Endothelial cell of umbilical vein (primary cell): ENCODE measurements at regions not wholly inside any gene's neighbourhood (a gene's known extent, or its start where the extent isn't known, plus 50 kb on each side); places are given as distances from the start of the nearest gene placed in this dataset.

Experiments
- BruUV-seq: library from RNA; stranded (reverse); fragments of 400-500 nt; replicated peaks from 2 replicates; lab custom pipeline; 2021; lab: Mats Ljungman, UMichigan
- CTCF ChIA-PET: fragments of 300-600, 350-600 bp; sonication (Branson Sonifier 250); formaldehyde crosslinking; loops from one replicate; lab custom pipeline; 2021; ENCODE audit warnings: antibody characterized with exemption, inconsistent platforms; lab: Charles Lee
- POLR2A ChIA-PET: fragments of 300-600, 350-600 bp; sonication (Branson Sonifier 250); formaldehyde crosslinking; loops from one replicate; lab custom pipeline; 2021; ENCODE audit warnings: antibody characterized with exemption, inconsistent platforms; lab: Charles Lee
- DNase-seq: peaks from one replicate; pipeline ENCODE4 v3.0.0-alpha.2; 2011; ENCODE audit warnings: low read depth, low spot score
- FAIRE-seq: peaks from 2 replicates; lab custom pipeline; 2011; peaks lifted over from hg19 to GRCh38; lab: Jason Lieb, UNC
- H2AFZ ChIP-seq: 2 replicates; pipeline ENCODE4 v1.6.0; 2012; ENCODE audit warnings: low read depth, low read length, control low read depth, inconsistent platforms
- H3K27ac ChIP-seq: 2 replicates; pipeline ENCODE4 v1.5.1; 2011; ENCODE audit warnings: low read depth, mild to moderate bottlenecking, control low read depth, low read length, moderate library complexity; ENCODE audit not compliant: insufficient read depth
- H3K27me3 ChIP-seq, 2 experiments: 2 replicates each; pipeline versions ENCODE4 v1.6.0 to v1.6.1; 2011; ENCODE audit warnings: low read length in 2 of 2, mixed read lengths in 1 of 2; ENCODE audit not compliant: control insufficient read depth in 2 of 2, insufficient read depth in 2 of 2
- H3K36me3 ChIP-seq, 2 experiments: 2 replicates in 1 of 2; 3 replicates in 1 of 2; pipeline ENCODE4 v1.5.1; 2011; ENCODE audit warnings: low read length in 2 of 2, mild to moderate bottlenecking in 1 of 2, moderate library complexity in 1 of 2; ENCODE audit not compliant: control insufficient read depth in 2 of 2, insufficient read depth in 2 of 2; ENCODE audit errors: extremely low read depth in 1 of 2
- H3K4me1 ChIP-seq: 3 replicates; pipeline ENCODE4 v1.5.1; 2011; ENCODE audit warnings: mild to moderate bottlenecking, low read length; ENCODE audit not compliant: control insufficient read depth, insufficient read depth; ENCODE audit errors: extremely low read depth
- H3K4me2 ChIP-seq: 2 replicates; pipeline ENCODE4 v1.6.1; 2011; ENCODE audit warnings: low read length, control low read depth, mixed read lengths; ENCODE audit not compliant: insufficient read depth
- H3K4me3 ChIP-seq, 3 experiments: fragments of 200-600 bp in 1 of 3; sonication (generic), shearing (Covaris generic) in 1 of 3; replicated peaks in 1 of 3; 2 replicates each; pipeline ENCODE4 v1.5.1; 2011 to 2016; ENCODE audit warnings: control low read depth in 3 of 3, low read length in 3 of 3, mild to moderate bottlenecking in 2 of 3, inconsistent platforms in 1 of 3, low read depth in 1 of 3, moderate library complexity in 1 of 3; ENCODE audit not compliant: insufficient read depth in 1 of 3
- H3K79me2 ChIP-seq: 2 replicates; pipeline ENCODE4 v1.6.0; 2012; ENCODE audit warnings: low read length, inconsistent platforms; ENCODE audit not compliant: control insufficient read depth, insufficient read depth
- H3K9ac ChIP-seq: replicated peaks from 2 replicates; pipeline ENCODE3; 2011; ENCODE audit warnings: low read length, control low read depth; ENCODE audit not compliant: insufficient read depth; ENCODE audit errors: extremely low read depth
- H3K9me1 ChIP-seq: replicated peaks from 3 replicates; pipeline ENCODE4 v1.6.0; 2011; ENCODE audit warnings: mild to moderate bottlenecking, low read length; ENCODE audit not compliant: control insufficient read depth, insufficient read depth; ENCODE audit errors: extremely low read depth
- H3K9me3 ChIP-seq: replicated peaks from 2 replicates; pipeline ENCODE4 v1.5.1; 2012; ENCODE audit warnings: low read length, inconsistent platforms; ENCODE audit not compliant: control insufficient read depth, insufficient read depth
- H4K20me1 ChIP-seq: replicated peaks from 2 replicates; pipeline ENCODE3; 2011; ENCODE audit warnings: mild to moderate bottlenecking, low read length; ENCODE audit not compliant: control insufficient read depth, insufficient read depth; ENCODE audit errors: extremely low read depth
- CTCF ChIP-seq, 2 donors: IDR thresholded peaks; 1 replicate in 1 of 2; 2 replicates in 1 of 2; pipeline ENCODE4 v1.5.1; 2011; ENCODE audit warnings: low read length in 2 of 2, mild to moderate bottlenecking in 2 of 2, moderate library complexity in 2 of 2, control low read depth in 1 of 2, inconsistent platforms in 1 of 2, low read depth in 1 of 2; ENCODE audit not compliant: insufficient read depth in 1 of 2; ENCODE audit errors: extremely low read depth in 1 of 2
- EZH2 ChIP-seq: IDR thresholded peaks from 2 replicates; pipeline ENCODE4 v1.6.1; 2012; ENCODE audit warnings: borderline replicate concordance, low read depth, mild to moderate bottlenecking, moderate library complexity, low read length, inconsistent platforms; ENCODE audit not compliant: severe bottlenecking
- FOS ChIP-seq: IDR thresholded peaks from 2 replicates; pipeline ENCODE4 v1.6.1; 2011; ENCODE audit warnings: mild to moderate bottlenecking, low read length, moderate library complexity, borderline replicate concordance; ENCODE audit not compliant: insufficient read depth
- GATA2 ChIP-seq: IDR thresholded peaks from 2 replicates; pipeline ENCODE4 v1.7.0; 2011; ENCODE audit warnings: low read depth, mild to moderate bottlenecking, moderate library complexity, mixed read lengths, low read length; ENCODE audit not compliant: insufficient read length, insufficient read depth
- JUN ChIP-seq: IDR thresholded peaks from 2 replicates; pipeline ENCODE4 v1.6.1; 2011; ENCODE audit warnings: borderline replicate concordance, low read depth; ENCODE audit not compliant: insufficient read length, insufficient read depth
- MAX ChIP-seq: IDR thresholded peaks from 2 replicates; pipeline ENCODE4 v1.6.1; 2011; ENCODE audit not compliant: insufficient read depth, insufficient read length
- MYC ChIP-seq: IDR thresholded peaks from one replicate; pipeline ENCODE4 v1.6.1; 2011; ENCODE audit warnings: mild to moderate bottlenecking, low read depth, low read length
- POLR2A ChIP-seq: IDR thresholded peaks from 2 replicates; pipeline ENCODE4 v1.6.1; 2012; ENCODE audit warnings: low read depth, mild to moderate bottlenecking, control low read depth, low read length
- POLR2AphosphoS5 ChIP-seq: IDR thresholded peaks from 2 replicates; pipeline ENCODE4 v1.6.1; 2012; ENCODE audit warnings: low read depth, mild to moderate bottlenecking, control low read depth, low read length, moderate library complexity; ENCODE audit not compliant: insufficient read depth
- dilution Hi-C: fragments of 300-500 bp; cut with MboI; formaldehyde crosslinking; loops from one replicate; pipeline ENCODE4 v1.15.0; 2019; ENCODE audit warnings: low sequenced_read_pairs; ENCODE audit not compliant: extremely low pct_ligation_motif_present
- intact Hi-C: fragments of 100-400 bp; cut with micrococcal nuclease; formaldehyde crosslinking; loops from one replicate; pipeline ENCODE4 v1.10.0; 2022

- H3K9me1 ChIP-seq, result no peaks in the 10 kb centered on the region
- no peaks in the 10 kb centered on the region for H3K36me3 ChIP-seq
- CTCF ChIA-PET, result no interaction called here
- intact Hi-C loops (no loop called here), dilution Hi-C loops (no loop called here)
- no peaks in the 10 kb centered on the region for H3K27me3 ChIP-seq
- H3K9ac ChIP-seq, result no peak overlapping the region
- no peaks in the 10 kb centered on the region for H3K9me3 ChIP-seq
- H3K4me3 ChIP-seq, result no peak overlapping the region
- no peaks in the 10 kb centered on the region for H4K20me1 ChIP-seq
- DNase-seq (no peak), FAIRE-seq (no peak)
- no TSS peak for BruUV-seq
- no peak overlapping the region for H2AFZ ChIP-seq
- H3K27ac ChIP-seq, result no peak overlapping the region
- POLR2A ChIA-PET, result no interaction called here
- H3K79me2 ChIP-seq, result no peaks in the 10 kb centered on the region
- no peak overlapping the region for H3K4me2 ChIP-seq
- TF ChIP-seq EZH2 (no peak), GATA2 (no peak), POLR2AphosphoS5 (no peak), CTCF (IDR thresholded peaks at IDR 0.05; ENCODE audit: extremely low read depth in 1 of 2, insufficient read depth in 1 of 2, low read depth in 1 of 2, low read length in 2 of 2) (no peak)
- H3K4me1 ChIP-seq, result no peaks in the 10 kb centered on the region
These were observed 391.6 kb downstream of the CDH11 start for GRCh38 chr16:64730261-64730660.

GRCh38 chr16:64724339-64724738 lies 397.5 kb downstream of the CDH11 start:
- no peak overlapping the region for H2AFZ ChIP-seq
- H3K27ac ChIP-seq, result no peak overlapping the region
- H3K4me1 ChIP-seq, result no peaks in the 10 kb centered on the region
- no peaks in the 10 kb centered on the region for H3K9me1 ChIP-seq
- H3K36me3 ChIP-seq, result no peaks in the 10 kb centered on the region
- POLR2A ChIA-PET, result no interaction called here
- DNase-seq, result no peak
- no peaks in the 10 kb centered on the region for H3K9me3 ChIP-seq
- BruUV-seq, result no TSS peak
- CTCF ChIA-PET, result no interaction called here
- no peaks in the 10 kb centered on the region for H3K79me2 ChIP-seq
- no peaks in the 10 kb centered on the region for H4K20me1 ChIP-seq
- FAIRE-seq, result no peak
- no peaks in the 10 kb centered on the region for H3K27me3 ChIP-seq
- H3K4me2 ChIP-seq, result no peak overlapping the region
- intact Hi-C loops, result no loop called here
- dilution Hi-C loops, result no loop called here
- H3K9ac ChIP-seq, result no peak overlapping the region
- H3K4me3 ChIP-seq, result no peak overlapping the region
- no peak for TF ChIP-seq JUN
- TF ChIP-seq MYC, result no peak
- no peak for TF ChIP-seq MAX
- no peak for TF ChIP-seq POLR2AphosphoS5
- no peak for TF ChIP-seq FOS
- no peak for TF ChIP-seq POLR2A
- TF ChIP-seq CTCF (IDR thresholded peaks at IDR 0.05; ENCODE audit: extremely low read depth in 1 of 2, insufficient read depth in 1 of 2, low read depth in 1 of 2, low read length in 2 of 2), result no peak
- no peak for TF ChIP-seq GATA2
- TF ChIP-seq EZH2, result no peak
